AG09319 (cell line): ENCODE measurements at regions not wholly inside any gene's neighbourhood (a gene's known extent, or its start where the extent isn't known, plus 50 kb on each side); places are given as distances from the start of the nearest gene placed in this dataset.

ENCODE experiments used
- DNase-seq: peaks from one replicate; pipeline ENCODE4 v3.0.0-alpha.2; 2010; ENCODE audit warnings: low read depth; ENCODE audit errors: extremely low read depth
- TF ChIP-seq, protein P1 (sequence below): IDR thresholded peaks from 2 replicates; pipeline ENCODE4 v1.5.1; 2011; ENCODE audit warnings: low read depth, mild to moderate bottlenecking, inconsistent platforms, low read length, moderate library complexity

DNA sequence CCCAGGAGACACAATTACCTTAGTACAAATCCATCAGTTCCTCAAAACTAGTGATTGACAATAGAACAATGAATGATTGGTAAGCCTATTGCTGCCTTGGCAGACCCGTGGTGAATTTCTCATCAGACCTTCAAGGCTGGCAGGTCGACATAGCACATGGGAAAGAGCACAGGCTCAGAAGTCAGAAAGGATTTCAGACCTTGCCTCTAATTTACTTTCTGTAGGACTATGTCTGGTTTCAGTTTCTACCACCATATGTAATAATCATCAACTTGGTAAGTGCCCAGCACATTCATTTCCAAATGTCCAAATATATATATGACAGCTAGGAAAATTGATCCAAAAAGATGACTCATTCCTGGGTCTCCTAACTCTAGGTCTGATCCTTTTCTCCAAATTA lies 62.5 kb upstream of the GRHL3 start:
- TF ChIP-seq, protein P1, sequence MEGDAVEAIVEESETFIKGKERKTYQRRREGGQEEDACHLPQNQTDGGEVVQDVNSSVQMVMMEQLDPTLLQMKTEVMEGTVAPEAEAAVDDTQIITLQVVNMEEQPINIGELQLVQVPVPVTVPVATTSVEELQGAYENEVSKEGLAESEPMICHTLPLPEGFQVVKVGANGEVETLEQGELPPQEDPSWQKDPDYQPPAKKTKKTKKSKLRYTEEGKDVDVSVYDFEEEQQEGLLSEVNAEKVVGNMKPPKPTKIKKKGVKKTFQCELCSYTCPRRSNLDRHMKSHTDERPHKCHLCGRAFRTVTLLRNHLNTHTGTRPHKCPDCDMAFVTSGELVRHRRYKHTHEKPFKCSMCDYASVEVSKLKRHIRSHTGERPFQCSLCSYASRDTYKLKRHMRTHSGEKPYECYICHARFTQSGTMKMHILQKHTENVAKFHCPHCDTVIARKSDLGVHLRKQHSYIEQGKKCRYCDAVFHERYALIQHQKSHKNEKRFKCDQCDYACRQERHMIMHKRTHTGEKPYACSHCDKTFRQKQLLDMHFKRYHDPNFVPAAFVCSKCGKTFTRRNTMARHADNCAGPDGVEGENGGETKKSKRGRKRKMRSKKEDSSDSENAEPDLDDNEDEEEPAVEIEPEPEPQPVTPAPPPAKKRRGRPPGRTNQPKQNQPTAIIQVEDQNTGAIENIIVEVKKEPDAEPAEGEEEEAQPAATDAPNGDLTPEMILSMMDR, result no peak
- no peak for DNase-seq

DNA sequence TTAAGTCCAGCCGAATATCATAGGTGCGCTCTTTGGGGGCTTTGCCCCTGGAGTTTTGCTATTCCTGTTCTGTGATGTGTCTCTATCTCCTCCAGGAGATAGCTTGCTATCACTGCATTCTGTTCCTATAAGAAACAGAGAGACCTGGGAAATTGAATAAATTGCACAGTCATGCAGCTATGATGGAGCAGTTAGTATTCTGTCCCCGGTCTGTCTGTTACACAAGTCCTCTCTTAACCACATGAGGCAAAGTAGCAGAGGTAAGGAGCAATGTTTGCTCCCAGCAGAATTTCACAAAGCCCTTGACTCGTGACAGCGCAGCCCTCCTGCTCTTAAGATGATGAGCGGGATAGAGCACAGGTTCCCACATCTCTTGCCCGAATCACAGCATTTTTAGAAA lies 63.9 kb upstream of the GRHL3 start:
- TF ChIP-seq, protein P1, result no peak
- no peak for DNase-seq

DNA sequence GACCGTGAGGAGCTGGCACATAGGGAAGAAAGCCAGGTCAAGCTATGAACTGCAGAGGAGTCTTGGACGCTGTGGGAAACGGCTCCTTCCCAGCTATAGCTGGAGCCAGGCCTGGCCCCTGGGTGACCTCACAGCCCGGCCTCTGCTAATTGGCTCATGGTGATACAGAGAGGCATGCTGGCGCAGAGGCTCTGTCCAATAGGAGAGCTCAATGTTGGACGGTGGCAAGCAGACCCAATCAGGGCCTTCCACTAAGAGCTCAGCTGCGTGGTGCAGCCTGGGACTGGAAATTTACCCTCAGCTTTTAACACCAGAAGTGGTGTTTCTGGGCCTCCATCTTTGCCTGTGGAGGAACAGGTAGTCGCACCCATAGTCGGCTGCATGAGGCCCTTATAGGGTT lies 64.4 kb upstream of the GRHL3 start:
- TF ChIP-seq, protein P1, result no peak
- DNase-seq, result no peak

DNA sequence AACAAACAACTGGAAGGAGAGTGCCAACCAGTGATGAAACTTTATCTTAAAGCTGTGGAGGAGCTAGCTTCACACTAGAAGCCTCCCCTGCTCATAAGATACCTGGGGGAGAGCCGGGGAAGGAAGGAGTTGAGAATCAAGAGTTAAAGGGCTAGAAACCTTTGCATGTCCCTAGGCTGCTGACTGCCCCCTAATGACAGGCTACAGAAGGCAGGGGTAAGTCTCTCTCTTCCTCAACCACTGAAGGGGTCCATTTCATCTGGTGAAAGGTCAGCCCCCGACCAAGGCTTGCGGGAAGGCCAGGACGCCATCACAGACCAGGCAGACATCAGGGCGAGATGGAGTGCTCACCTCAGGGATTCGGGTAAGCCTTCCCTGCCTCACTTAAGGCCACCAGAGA lies 65.6 kb upstream of the GRHL3 start:
- TF ChIP-seq, protein P1, result no peak
- no peak for DNase-seq

DNA sequence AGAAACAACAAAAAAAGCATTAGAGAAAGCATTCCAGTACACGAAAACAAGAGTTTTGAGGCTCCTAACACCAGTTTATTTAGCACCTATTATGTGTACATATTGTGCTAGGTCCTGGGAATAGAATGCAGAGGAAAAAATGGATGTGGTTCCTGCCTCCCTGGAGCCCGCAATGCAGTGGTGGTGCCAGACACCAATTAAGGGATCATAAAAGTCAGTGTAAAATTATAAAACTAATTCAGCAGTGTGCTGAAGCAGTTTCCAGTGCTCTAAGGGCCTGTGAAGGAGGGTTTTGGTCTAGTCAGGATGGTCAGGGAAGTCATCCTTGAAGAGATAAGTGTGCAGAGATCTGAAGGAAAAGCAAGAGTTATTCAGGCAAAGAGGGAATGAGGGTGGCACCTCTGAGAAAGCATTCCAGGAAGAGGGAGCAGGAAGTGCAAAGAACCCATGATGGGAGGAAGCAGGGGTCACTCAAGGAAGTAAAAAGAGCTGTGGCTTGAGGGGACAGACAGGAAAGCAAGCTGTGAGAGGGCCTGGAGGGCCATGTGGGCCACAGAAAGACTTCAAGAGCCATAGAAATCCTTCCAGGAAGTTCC lies 65.2 kb upstream of the IFNLR1 start:
- DNase-seq, result no peak
- TF ChIP-seq, protein P1, result no peak

DNA sequence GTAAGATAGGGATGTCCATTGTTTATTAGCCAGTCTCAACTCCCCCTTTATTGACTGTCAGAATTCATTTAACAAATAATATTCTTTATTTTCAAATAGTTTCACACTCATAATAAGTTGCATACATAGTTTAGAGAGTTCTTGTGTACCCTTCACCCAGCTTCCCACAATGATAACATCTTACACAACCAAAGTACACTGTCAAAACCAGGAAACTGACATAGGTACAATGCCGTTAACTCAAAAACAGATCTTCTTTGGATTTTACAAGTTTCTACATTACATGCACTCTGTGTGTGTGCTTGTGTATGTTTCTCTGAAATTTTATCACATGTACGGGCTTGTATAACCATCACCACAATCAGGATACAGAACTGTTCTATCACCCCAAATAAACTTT lies 64.4 kb upstream of the IFNLR1 start:
- TF ChIP-seq, protein P1, result no peak
- no peak for DNase-seq

DNA sequence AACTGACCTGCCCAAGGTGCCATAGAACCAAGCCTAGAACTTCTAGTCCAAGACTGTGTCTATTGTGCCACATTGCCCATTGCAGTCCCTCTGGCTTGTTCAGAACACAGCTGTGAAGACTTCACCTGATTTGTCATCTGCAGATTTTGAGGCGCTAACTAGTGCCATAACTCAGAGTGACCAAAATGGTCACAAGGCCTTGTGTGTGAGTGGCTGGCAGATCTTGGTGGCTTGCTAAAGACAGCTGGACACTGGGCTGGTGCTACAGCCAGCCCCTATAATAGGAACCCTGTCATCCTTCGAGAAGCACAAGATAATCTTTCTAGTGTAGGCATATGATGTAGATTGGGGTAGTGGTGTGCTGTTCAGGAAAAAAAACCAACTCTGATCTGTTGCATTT lies 63.7 kb upstream of the IFNLR1 start:
- no peak for DNase-seq
- TF ChIP-seq, protein P1, result no peak
